ENCODE measurements at regions not wholly inside any gene's neighbourhood (a gene's known extent, or its start where the extent isn't known, plus 50 kb on each side); places are given as distances from the start of the nearest gene placed in this dataset.
"Not testable (repeated sequence)": the region's sequence is repeated elsewhere in the genome, so short reads cannot be mapped to it uniquely, and the experiment has no call there.

DNA sequence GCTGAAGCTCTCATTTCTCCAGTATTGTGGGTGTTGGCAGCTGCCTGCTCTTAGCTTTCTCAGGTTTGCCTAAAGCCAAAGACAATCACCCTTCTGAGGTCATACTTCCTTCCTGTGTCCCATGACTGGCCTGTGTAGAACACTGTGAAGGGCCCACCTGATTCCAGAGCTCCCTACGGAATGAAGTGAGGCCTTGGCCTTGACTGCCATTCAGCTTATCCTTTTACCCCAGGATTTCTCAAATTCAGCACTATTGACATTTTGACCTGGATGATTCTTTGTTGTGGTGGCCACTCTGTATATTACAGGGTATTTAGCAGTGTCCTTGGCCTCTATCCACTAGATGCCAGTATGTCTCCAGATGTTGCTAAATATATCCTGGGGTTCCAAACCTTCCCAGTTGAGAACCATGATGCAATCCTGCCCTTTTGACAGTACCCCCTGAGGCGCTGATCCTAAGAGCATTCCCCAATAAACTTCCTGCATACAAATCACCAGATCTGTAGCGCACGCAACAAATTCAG is 112.3 kb upstream of the KRR1 start:
- intact Hi-C loops (cut with micrococcal nuclease), result no loop called here
- ChIA-PET CTCF (interaction anchor here (1.0 to 1.4 kb wide), 2 partner anchors 9 to 413 kb away, joined by 3 read pairs; no protein-coding TSS in a partner anchor), POLR2A (interaction anchor here (0.6 to 1.0 kb wide), 2 partner anchors 17 to 842 kb away, joined by 3 to 4 read pairs; no protein-coding TSS in a partner anchor)
- Mint-ChIP-seq H3K9me3 (peaks cover 3% of the 10 kb centered on the region), H3K27ac (no peak overlapping the region), H3K27me3 (peaks cover 2% of the 10 kb centered on the region), H3K4me1 (ENCODE audit: low read depth) (no peaks in the 10 kb centered on the region), H3K4me3 (no peak overlapping the region), H3K36me3 (ENCODE audit: low read depth) (no peaks in the 10 kb centered on the region)
- no peak for DNase-seq
- ATAC-seq, result no peak
- TF ChIP-seq, protein P1, sequence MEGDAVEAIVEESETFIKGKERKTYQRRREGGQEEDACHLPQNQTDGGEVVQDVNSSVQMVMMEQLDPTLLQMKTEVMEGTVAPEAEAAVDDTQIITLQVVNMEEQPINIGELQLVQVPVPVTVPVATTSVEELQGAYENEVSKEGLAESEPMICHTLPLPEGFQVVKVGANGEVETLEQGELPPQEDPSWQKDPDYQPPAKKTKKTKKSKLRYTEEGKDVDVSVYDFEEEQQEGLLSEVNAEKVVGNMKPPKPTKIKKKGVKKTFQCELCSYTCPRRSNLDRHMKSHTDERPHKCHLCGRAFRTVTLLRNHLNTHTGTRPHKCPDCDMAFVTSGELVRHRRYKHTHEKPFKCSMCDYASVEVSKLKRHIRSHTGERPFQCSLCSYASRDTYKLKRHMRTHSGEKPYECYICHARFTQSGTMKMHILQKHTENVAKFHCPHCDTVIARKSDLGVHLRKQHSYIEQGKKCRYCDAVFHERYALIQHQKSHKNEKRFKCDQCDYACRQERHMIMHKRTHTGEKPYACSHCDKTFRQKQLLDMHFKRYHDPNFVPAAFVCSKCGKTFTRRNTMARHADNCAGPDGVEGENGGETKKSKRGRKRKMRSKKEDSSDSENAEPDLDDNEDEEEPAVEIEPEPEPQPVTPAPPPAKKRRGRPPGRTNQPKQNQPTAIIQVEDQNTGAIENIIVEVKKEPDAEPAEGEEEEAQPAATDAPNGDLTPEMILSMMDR (IDR thresholded peaks at IDR 0.05), result no peak

GRCh38 chr12:75622492-75622891 is 111.1 kb upstream of the KRR1 start:
- intact Hi-C loops (cut with micrococcal nuclease), result no loop called here
- H3K27me3 Mint-ChIP-seq, result peaks cover 6% of the 10 kb centered on the region
- no peaks in the 10 kb centered on the region for H3K36me3 Mint-ChIP-seq (ENCODE audit: low read depth)
- DNase-seq, result no peak
- TF ChIP-seq, protein P1 (IDR thresholded peaks at IDR 0.05), result no peak
- no peak for ATAC-seq
- ChIA-PET CTCF (interaction anchor here (0.7 to 1.4 kb wide), 2 partner anchors 10 to 218 kb away, joined by 3 read pairs; no protein-coding TSS in a partner anchor), POLR2A (no interaction called here)
- no peak overlapping the region for H3K27ac Mint-ChIP-seq
- H3K4me3 Mint-ChIP-seq, result no peak overlapping the region
- H3K4me1 Mint-ChIP-seq (ENCODE audit: low read depth), result no peaks in the 10 kb centered on the region
- peaks cover 3% of the 10 kb centered on the region for H3K9me3 Mint-ChIP-seq

DNA sequence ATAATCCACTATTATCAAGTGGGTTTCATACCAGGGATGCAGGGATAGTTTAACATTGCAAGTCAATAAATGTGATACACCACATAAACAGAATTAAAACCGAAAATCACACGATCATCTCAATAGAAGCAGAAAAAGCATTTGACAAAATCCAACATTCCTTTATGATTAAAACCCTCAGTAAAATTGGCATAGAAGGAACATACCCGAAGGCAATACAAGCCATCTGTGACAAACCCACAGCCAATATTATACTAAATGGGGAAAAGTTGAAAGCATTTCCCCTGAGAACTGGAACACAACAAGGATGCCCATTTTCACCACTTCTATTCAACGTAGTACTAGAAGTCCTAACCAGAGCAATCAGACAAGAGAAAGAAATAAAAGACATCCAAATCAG is 103.0 kb upstream of the KRR1 start:
- intact Hi-C loops (cut with micrococcal nuclease); H3K9me3 Mint-ChIP-seq; H3K36me3 Mint-ChIP-seq (ENCODE audit: low read depth); H3K27ac Mint-ChIP-seq; DNase-seq; H3K4me3 Mint-ChIP-seq; H3K4me1 Mint-ChIP-seq (ENCODE audit: low read depth); CTCF ChIA-PET; ATAC-seq; POLR2A ChIA-PET: not testable (repeated sequence)
- H3K27me3 Mint-ChIP-seq, result peaks cover 28% of the 10 kb centered on the region

- no peak overlapping the region for H3K27ac Mint-ChIP-seq
- no peak overlapping the region for H3K4me3 Mint-ChIP-seq
- no peaks in the 10 kb centered on the region for H3K9me3 Mint-ChIP-seq
- H3K36me3 Mint-ChIP-seq (ENCODE audit: low read depth), result no peaks in the 10 kb centered on the region
- ATAC-seq (no peak), DNase-seq (no peak)
- H3K4me1 Mint-ChIP-seq (ENCODE audit: low read depth), result no peaks in the 10 kb centered on the region
- H3K27me3 Mint-ChIP-seq, result peaks cover 25% of the 10 kb centered on the region
- intact Hi-C loops (cut with micrococcal nuclease), result no loop called here
- TF ChIP-seq, protein P1 (IDR thresholded peaks at IDR 0.05), result no peak
- ChIA-PET POLR2A (no interaction called here), CTCF (no interaction called here)
These were observed 102.6 kb upstream of the KRR1 start for GRCh38 chr12:75613981-75614380.

DNA sequence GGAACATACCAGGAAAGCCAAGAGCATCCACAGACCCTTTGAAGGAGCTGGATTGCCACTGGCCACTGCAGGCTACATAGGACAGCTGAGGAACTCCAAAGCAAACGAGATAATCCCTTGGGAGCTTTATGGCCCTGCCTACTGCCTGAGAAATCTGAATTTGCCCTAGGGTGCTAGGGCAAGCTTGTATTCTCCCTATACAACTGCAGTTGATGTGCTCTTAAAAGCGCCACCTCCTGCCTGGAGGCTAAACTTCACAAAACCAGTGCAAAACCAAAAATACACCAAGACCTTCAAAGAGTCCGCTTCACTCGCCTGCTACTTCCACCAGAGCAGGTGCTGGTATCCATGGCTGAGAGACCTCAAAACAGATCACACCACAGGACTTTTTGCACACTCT is 99.6 kb upstream of the KRR1 start:
- CTCF ChIA-PET, result interaction anchor here (0.9 kb wide), 2 partner anchors 9 to 16 kb away, joined by 3 to 4 read pairs; no protein-coding TSS in a partner anchor

More for the DNA sequence above, 99.6 kb upstream of the KRR1 start:
- ATAC-seq (no peak), DNase-seq (no peak)
- intact Hi-C loops (cut with micrococcal nuclease), result no loop called here
- H3K27ac Mint-ChIP-seq, result no peak overlapping the region
- H3K4me1 Mint-ChIP-seq (ENCODE audit: low read depth), result no peaks in the 10 kb centered on the region
- H3K4me3 Mint-ChIP-seq, result no peak overlapping the region
- POLR2A ChIA-PET, result no interaction called here
- TF ChIP-seq, protein P1 (IDR thresholded peaks at IDR 0.05), result no peak
- H3K27me3 Mint-ChIP-seq, result peaks cover 32% of the 10 kb centered on the region
- no peaks in the 10 kb centered on the region for H3K9me3 Mint-ChIP-seq
- no peaks in the 10 kb centered on the region for H3K36me3 Mint-ChIP-seq (ENCODE audit: low read depth)

Data from activated CD8-positive, alpha-beta T cell treated with anti-CD3 and anti-CD28 coated beads for 36 hours (primary cell).